DOHH2 (cell line): ENCODE measurements at regions not wholly inside any gene's neighbourhood (a gene's known extent, or its start where the extent isn't known, plus 50 kb on each side); places are given as distances from the start of the nearest gene placed in this dataset.

ENCODE experiments used
- H3F3A ChIP-seq: fragments of 200-600 bp; sonication (generic), shearing (Covaris generic); 2 replicates; pipeline ENCODE4 v1.6.0; 2016; ENCODE audit warnings: antibody characterized with exemption, mild to moderate bottlenecking; ENCODE audit not compliant: control insufficient read depth, insufficient read depth
- H3K27ac ChIP-seq: fragments of 200-600 bp; sonication (generic); 2 replicates; pipeline ENCODE4 v1.5.1; 2014; ENCODE audit warnings: low read depth, mild to moderate bottlenecking, low read length, moderate library complexity
- H3K27me3 ChIP-seq: fragments of 200-600 bp; sonication (generic); 2 replicates; pipeline ENCODE4 v1.6.1; 2014; ENCODE audit warnings: mild to moderate bottlenecking, low read length, mixed read lengths; ENCODE audit not compliant: control insufficient read depth
- H3K36me3 ChIP-seq: fragments of 200-600 bp; sonication (generic); 2 replicates; pipeline ENCODE4 v1.6.1; 2014; ENCODE audit warnings: mild to moderate bottlenecking, low read length, moderate library complexity, mixed read lengths; ENCODE audit not compliant: control insufficient read depth
- H3K4me1 ChIP-seq: fragments of 200-600 bp; sonication (generic); 2 replicates; pipeline ENCODE4 v1.6.1; 2014; ENCODE audit warnings: mild to moderate bottlenecking, low read length, mixed read lengths; ENCODE audit not compliant: control insufficient read depth
- H3K4me2 ChIP-seq: fragments of 200-600 bp; sonication (generic); 2 replicates; pipeline ENCODE4 v1.6.0; 2014; ENCODE audit warnings: mild to moderate bottlenecking, low read length, moderate library complexity
- H3K4me3 ChIP-seq: fragments of 200-600 bp; sonication (generic); 2 replicates; pipeline ENCODE4 v1.5.1; 2014; ENCODE audit warnings: mild to moderate bottlenecking, low read length, mixed read lengths
- H3K79me2 ChIP-seq: fragments of 200-600 bp; sonication (generic); 2 replicates; pipeline ENCODE4 v1.6.1; 2014; ENCODE audit warnings: mild to moderate bottlenecking, low read length, mixed read lengths; ENCODE audit not compliant: control insufficient read depth
- H3K9me2 ChIP-seq: fragments of 200-600 bp; sonication (generic); replicated peaks from 2 replicates; pipeline ENCODE4 v1.6.1; 2014; ENCODE audit warnings: mild to moderate bottlenecking, low read length, mixed read lengths; ENCODE audit not compliant: control insufficient read depth
- H3K9me3 ChIP-seq: fragments of 200-600 bp; sonication (generic); 2 replicates; pipeline ENCODE4 v1.6.1; 2014; ENCODE audit warnings: antibody characterized with exemption, low read length, mixed read lengths; ENCODE audit not compliant: control insufficient read depth, insufficient read depth
- H4K20me1 ChIP-seq: fragments of 200-600 bp; sonication (generic); 2 replicates; pipeline ENCODE4 v1.6.0; 2014; ENCODE audit warnings: low read depth, mild to moderate bottlenecking, antibody characterized with exemption, low read length, moderate library complexity; ENCODE audit not compliant: control insufficient read depth, insufficient read depth
- CTCF ChIP-seq: fragments of 200-600 bp; sonication (generic); IDR thresholded peaks from one replicate; pipeline ENCODE4 v1.5.1; 2014; ENCODE audit warnings: antibody characterized with exemption, mild to moderate bottlenecking, low read depth, low read length; ENCODE audit not compliant: poor library complexity, severe bottlenecking
- EZH2phosphoT487 ChIP-seq: fragments of 200-600 bp; sonication (generic); IDR thresholded peaks from 2 replicates; pipeline ENCODE4 v1.6.1; 2017; ENCODE audit warnings: borderline replicate concordance, mild to moderate bottlenecking, antibody characterized with exemption, low read length, moderate library complexity, mixed read lengths

- TF ChIP-seq EZH2phosphoT487, result no peak
- no peak for TF ChIP-seq CTCF
- no peaks in the 10 kb centered on the region for H3K9me2 ChIP-seq
- H3K27ac ChIP-seq, result no peak overlapping the region
- H3K4me3 ChIP-seq, result no peak overlapping the region
- H3K27me3 ChIP-seq, result 0 out of 2 replicates have a peak, but pooled peaks cover 3% of the 10 kb centered on the region
- H3K36me3 ChIP-seq, result no peaks in the 10 kb centered on the region
- H4K20me1 ChIP-seq, result no peaks in the 10 kb centered on the region
- no peaks in the 10 kb centered on the region for H3K4me1 ChIP-seq
- no peaks in the 10 kb centered on the region for H3F3A ChIP-seq
- H3K9me3 ChIP-seq, result no peaks in the 10 kb centered on the region
- no peak overlapping the region for H3K4me2 ChIP-seq
- H3K79me2 ChIP-seq, result no peaks in the 10 kb centered on the region
Observed at GRCh38 chr17:79252886-79253285, 178.3 kb downstream of the ENGASE start.

- no peaks in the 10 kb centered on the region for H4K20me1 ChIP-seq
- H3F3A ChIP-seq, result no peaks in the 10 kb centered on the region
- H3K4me2 ChIP-seq, result no peak overlapping the region
- H3K9me2 ChIP-seq, result no peaks in the 10 kb centered on the region
- TF ChIP-seq EZH2phosphoT487 (no peak), CTCF (no peak)
- no peaks in the 10 kb centered on the region for H3K79me2 ChIP-seq
- no peak overlapping the region for H3K27ac ChIP-seq
- H3K4me3 ChIP-seq, result no peak overlapping the region
- 0 out of 2 replicates have a peak, but pooled peaks cover 3% of the 10 kb centered on the region for H3K27me3 ChIP-seq
- H3K4me1 ChIP-seq, result no peaks in the 10 kb centered on the region
- H3K9me3 ChIP-seq, result no peaks in the 10 kb centered on the region
- no peaks in the 10 kb centered on the region for H3K36me3 ChIP-seq
Observed at GRCh38 chr17:79251824-79252223, 177.2 kb downstream of the ENGASE start.

- H3K27ac ChIP-seq, result no peak overlapping the region
- no peaks in the 10 kb centered on the region for H3K79me2 ChIP-seq
- H4K20me1 ChIP-seq, result no peaks in the 10 kb centered on the region
- no peak overlapping the region for H3K4me2 ChIP-seq
- H3K27me3 ChIP-seq, result 0 out of 2 replicates have a peak, but pooled peaks cover 3% of the 10 kb centered on the region
- H3K4me1 ChIP-seq, result no peaks in the 10 kb centered on the region
- TF ChIP-seq EZH2phosphoT487 (no peak), CTCF (no peak)
- H3K9me2 ChIP-seq, result no peaks in the 10 kb centered on the region
- no peaks in the 10 kb centered on the region for H3F3A ChIP-seq
- H3K36me3 ChIP-seq, result no peaks in the 10 kb centered on the region
- H3K4me3 ChIP-seq, result no peak overlapping the region
- H3K9me3 ChIP-seq, result no peaks in the 10 kb centered on the region
Observed at GRCh38 chr17:79249929-79250521, 175.4 kb downstream of the ENGASE start.
